ENCODE measurements at regions not wholly inside any gene's neighbourhood (a gene's known extent, or its start where the extent isn't known, plus 50 kb on each side); places are given as distances from the start of the nearest gene placed in this dataset.
"Not testable (repeated sequence)": the region's sequence is repeated elsewhere in the genome, so short reads cannot be mapped to it uniquely, and the experiment has no call there.

GRCh38 chr3:185995352-185995751 is 57.5 kb upstream of the TRA2B start:
- no peak for DNase-seq
- Histone ChIP-seq H3K27me3 (ENCODE audit: control insufficient read depth, insufficient read depth, low read length) (no peaks in the 10 kb centered on the region; the same call in 1 of the 2 replicates), H3K4me3 (ENCODE audit: insufficient read depth, low read depth, low read length) (no peak overlapping the region), H3K36me3 (replicated peaks; ENCODE audit: control insufficient read depth, insufficient read depth, low read length) (no peaks in the 10 kb centered on the region)

- H3K36me3 ChIP-seq (replicated peaks; ENCODE audit: control insufficient read depth, insufficient read depth, low read length), result no peaks in the 10 kb centered on the region
- no peaks in the 10 kb centered on the region; the same call in 1 of the 2 replicates for H3K27me3 ChIP-seq (ENCODE audit: control insufficient read depth, insufficient read depth, low read length)
- no peak overlapping the region for H3K4me3 ChIP-seq (ENCODE audit: insufficient read depth, low read depth, low read length)
- DNase-seq, result no peak
These were observed 55.1 kb upstream of the TRA2B start for GRCh38 chr3:185992831-185993374.

GRCh38 chr3:185990995-185991394 is 53.2 kb upstream of the TRA2B start:
- not testable (repeated sequence) for H3K27me3 ChIP-seq (ENCODE audit: control insufficient read depth, insufficient read depth, low read length); H3K36me3 ChIP-seq (replicated peaks; ENCODE audit: control insufficient read depth, insufficient read depth, low read length); H3K4me3 ChIP-seq (ENCODE audit: insufficient read depth, low read depth, low read length); DNase-seq

- no peaks in the 10 kb centered on the region for H3K36me3 ChIP-seq (replicated peaks; ENCODE audit: control insufficient read depth, insufficient read depth, low read length)
- no peak overlapping the region for H3K4me3 ChIP-seq (ENCODE audit: insufficient read depth, low read depth, low read length)
- no peak for DNase-seq
- no peaks in the 10 kb centered on the region; the same call in 1 of the 2 replicates for H3K27me3 ChIP-seq (ENCODE audit: control insufficient read depth, insufficient read depth, low read length)
These were observed 51.7 kb upstream of the TRA2B start for GRCh38 chr3:185989511-185989910.

GRCh38 chr3:185988816-185989175 is 51.0 kb upstream of the TRA2B start:
- no peak for DNase-seq
- Histone ChIP-seq H3K4me3 (ENCODE audit: insufficient read depth, low read depth, low read length) (no peak overlapping the region), H3K27me3 (ENCODE audit: control insufficient read depth, insufficient read depth, low read length) (peaks cover 4% of the 10 kb centered on the region), H3K36me3 (replicated peaks; ENCODE audit: control insufficient read depth, insufficient read depth, low read length) (no peaks in the 10 kb centered on the region)

- no peaks in the 10 kb centered on the region for H3K36me3 ChIP-seq (replicated peaks; ENCODE audit: control insufficient read depth, insufficient read depth, low read length)
- peak; percentile 52 for DNase-seq
These were observed 50.4 kb upstream of the TRA2B start for GRCh38 chr3:185988080-185988815.

More at GRCh38 chr3:185988080-185988815, 50.4 kb upstream of the TRA2B start:
- H3K27me3 ChIP-seq (ENCODE audit: control insufficient read depth, insufficient read depth, low read length), result peaks cover 4% of the 10 kb centered on the region
- H3K4me3 ChIP-seq (ENCODE audit: insufficient read depth, low read depth, low read length), result no peak overlapping the region

All from H7 (cell line).